SU-DHL-6 (cell line): ENCODE measurements at regions not wholly inside any gene's neighbourhood (a gene's known extent, or its start where the extent isn't known, plus 50 kb on each side); places are given as distances from the start of the nearest gene placed in this dataset.

ENCODE experiments used
- H2AFZ ChIP-seq: fragments of 200-600 bp; sonication (generic); 2 replicates; pipeline ENCODE4 v1.6.1; 2014; ENCODE audit warnings: low read depth, mild to moderate bottlenecking, moderate library complexity, mixed read lengths, antibody characterized with exemption, low read length; ENCODE audit not compliant: severe bottlenecking
- H3F3A ChIP-seq: fragments of 200-600 bp; shearing (Covaris generic); 2 replicates; pipeline ENCODE4 v1.6.0; 2016; ENCODE audit warnings: antibody characterized with exemption, mild to moderate bottlenecking; ENCODE audit not compliant: insufficient read depth
- H3K27ac ChIP-seq: fragments of 200-600 bp; sonication (generic); 2 replicates; pipeline ENCODE4 v1.5.1; 2016; ENCODE audit warnings: low read depth, mild to moderate bottlenecking, low read length, moderate library complexity, mixed read lengths
- H3K27me3 ChIP-seq: fragments of 200-600 bp; sonication (generic), shearing (Covaris generic); 2 replicates; pipeline ENCODE4 v1.6.0; 2014; ENCODE audit warnings: mild to moderate bottlenecking, low read length
- H3K36me3 ChIP-seq: fragments of 200-600 bp; sonication (generic); 2 replicates; pipeline ENCODE4 v1.6.1; 2014; ENCODE audit warnings: mild to moderate bottlenecking, low read length, mixed read lengths
- H3K4me2 ChIP-seq: fragments of 300-600, 200-600 bp; shearing (Covaris generic), sonication (generic); 2 replicates; pipeline ENCODE4 v1.6.0; 2014; ENCODE audit warnings: low read length, low read depth, mild to moderate bottlenecking; ENCODE audit not compliant: poor library complexity, severe bottlenecking
- H3K4me3 ChIP-seq: fragments of 200-600 bp; sonication (generic); 2 replicates; pipeline ENCODE4 v1.5.1; 2014; ENCODE audit warnings: antibody characterized with exemption, low read length, mild to moderate bottlenecking, mixed read lengths; ENCODE audit not compliant: insufficient read depth, poor library complexity, severe bottlenecking
- H3K79me2 ChIP-seq: fragments of 200-600 bp; sonication (generic); 2 replicates; pipeline ENCODE4 v1.6.1; 2014; ENCODE audit warnings: mild to moderate bottlenecking, low read length, moderate library complexity; ENCODE audit not compliant: insufficient read depth
- H3K9ac ChIP-seq: fragments of 200-600 bp; sonication (generic); 2 replicates; pipeline ENCODE4 v1.7.0; 2014; ENCODE audit warnings: mild to moderate bottlenecking, low read length
- H3K9me2 ChIP-seq: fragments of 200-600 bp; sonication (generic); replicated peaks from 2 replicates; pipeline ENCODE4 v1.6.1; 2014; ENCODE audit warnings: low read length; ENCODE audit not compliant: insufficient read depth
- H3K9me3 ChIP-seq: fragments of 200-600 bp; sonication (generic); 2 replicates; pipeline ENCODE4 v1.6.1; 2014; ENCODE audit warnings: low read length, mixed read lengths; ENCODE audit not compliant: insufficient read depth
- H4K20me1 ChIP-seq: fragments of 200-600 bp; sonication (generic); 2 replicates; pipeline ENCODE4 v1.6.1; 2014; ENCODE audit warnings: low read depth, mild to moderate bottlenecking, antibody characterized with exemption, low read length, moderate library complexity, mixed read lengths
- CTCF ChIP-seq: fragments of 200-600 bp; sonication (generic); IDR thresholded peaks from one replicate; pipeline ENCODE4 v1.5.1; 2017; ENCODE audit warnings: antibody characterized with exemption, mild to moderate bottlenecking, low read length, moderate library complexity; ENCODE audit not compliant: insufficient read depth, poor library complexity, severe bottlenecking
- EZH2phosphoT487 ChIP-seq: fragments of 200-600 bp; sonication (generic), shearing (Covaris generic); conservative IDR thresholded peaks from 2 replicates; pipeline ENCODE4 v1.6.1; 2018; ENCODE audit warnings: mild to moderate bottlenecking, antibody characterized with exemption, low read length, moderate library complexity, mixed read lengths

- Histone ChIP-seq H3K4me3 (no peak overlapping the region), H2AFZ (no peak overlapping the region), H3K27me3 (no peaks in the 10 kb centered on the region), H3K27ac (no peak overlapping the region), H3K79me2 (no peaks in the 10 kb centered on the region), H3F3A (no peaks in the 10 kb centered on the region), H3K9me2 (no peaks in the 10 kb centered on the region), H3K36me3 (no peaks in the 10 kb centered on the region), H3K4me2 (no peak overlapping the region), H3K9ac (no peak overlapping the region), H4K20me1 (no peaks in the 10 kb centered on the region), H3K9me3 (no peaks in the 10 kb centered on the region)
- TF ChIP-seq EZH2phosphoT487: no peak
Measured at GRCh38 chr1:221915764-221916163, 173.9 kb upstream of the DUSP10 start.

- no peak overlapping the region for H3K4me2 ChIP-seq
- no peaks in the 10 kb centered on the region for H3K9me2 ChIP-seq
- no peak overlapping the region for H3K4me3 ChIP-seq
- no peak for TF ChIP-seq CTCF
- no peak for TF ChIP-seq EZH2phosphoT487
- no peak overlapping the region for H3K27ac ChIP-seq
- H3K27me3 ChIP-seq: no peaks in the 10 kb centered on the region
- no peaks in the 10 kb centered on the region for H3K79me2 ChIP-seq
- H3F3A ChIP-seq: no peaks in the 10 kb centered on the region
- no peaks in the 10 kb centered on the region for H4K20me1 ChIP-seq
- H3K36me3 ChIP-seq: no peaks in the 10 kb centered on the region
- no peaks in the 10 kb centered on the region for H3K9me3 ChIP-seq
- H3K9ac ChIP-seq: no peak overlapping the region
- no peak overlapping the region for H2AFZ ChIP-seq
Measured at GRCh38 chr1:221913351-221913892, 171.5 kb upstream of the DUSP10 start.

- H2AFZ ChIP-seq: no peak overlapping the region
- H3K9ac ChIP-seq: no peak overlapping the region
- no peaks in the 10 kb centered on the region for H3K9me3 ChIP-seq
- no peak overlapping the region for H3K4me2 ChIP-seq
- H3K4me3 ChIP-seq: no peak overlapping the region
- no peaks in the 10 kb centered on the region for H3K79me2 ChIP-seq
- no peaks in the 10 kb centered on the region for H3K36me3 ChIP-seq
- no peaks in the 10 kb centered on the region for H3K9me2 ChIP-seq
- no peaks in the 10 kb centered on the region for H4K20me1 ChIP-seq
- no peak overlapping the region for H3K27ac ChIP-seq
- H3F3A ChIP-seq: no peaks in the 10 kb centered on the region
- TF ChIP-seq EZH2phosphoT487: no peak
- no peak for TF ChIP-seq CTCF
- no peaks in the 10 kb centered on the region for H3K27me3 ChIP-seq
Measured at GRCh38 chr1:221912230-221912629, 170.3 kb upstream of the DUSP10 start.

GRCh38 chr1:221911714-221912113 lies 169.8 kb upstream of the DUSP10 start:
- Histone ChIP-seq H2AFZ (no peak overlapping the region), H3K9me3 (no peaks in the 10 kb centered on the region), H3K27me3 (no peaks in the 10 kb centered on the region), H4K20me1 (no peaks in the 10 kb centered on the region), H3K9me2 (no peaks in the 10 kb centered on the region), H3K36me3 (no peaks in the 10 kb centered on the region), H3K4me3 (no peak overlapping the region), H3F3A (no peaks in the 10 kb centered on the region), H3K27ac (no peak overlapping the region), H3K9ac (no peak overlapping the region), H3K4me2 (no peak overlapping the region), H3K79me2 (no peaks in the 10 kb centered on the region)
- no peak for TF ChIP-seq CTCF
- no peak for TF ChIP-seq EZH2phosphoT487
